ENCODE measurements at regions not wholly inside any gene's neighbourhood (a gene's known extent, or its start where the extent isn't known, plus 50 kb on each side); places are given as distances from the start of the nearest gene placed in this dataset.

- TF ChIP-seq CTCF (IDR thresholded peaks at IDR 0.05) (no peak), POLR2A (IDR thresholded peaks at IDR 0.05) (no peak)
Measured at GRCh38 chr3:76586471-76586870, 453.4 kb upstream of the ROBO2 start.
